KBM-7 (cell line): ENCODE measurements at regions not wholly inside any gene's neighbourhood (a gene's known extent, or its start where the extent isn't known, plus 50 kb on each side); places are given as distances from the start of the nearest gene placed in this dataset.
"Not testable (repeated sequence)": the region's sequence is repeated elsewhere in the genome, so short reads cannot be mapped to it uniquely, and the experiment has no call there.

Experiments
- DNase-seq: peaks from one replicate; pipeline ENCODE4 v3.0.0-alpha.2; 2015
- in situ Hi-C: fragments of 300-500 bp; cut with MboI; formaldehyde crosslinking; loops from 2 replicates; pipeline ENCODE4 v1.14.3; 2020; ENCODE audit warnings: low sequenced_read_pairs, low pct_unique_long_range_greater_than_20kb, mixed read lengths

GRCh38 chr3:28122227-28122626 is 119.2 kb upstream of the CMC1 start:
- DNase-seq: no peak
- in situ Hi-C loops: no loop called here

- DNase-seq: no peak
- in situ Hi-C loops: no loop called here
Observed at GRCh38 chr3:28124882-28125281, 116.5 kb upstream of the CMC1 start.

- in situ Hi-C loops: no loop called here
Observed at GRCh38 chr3:28125342-28125741, 116.1 kb upstream of the CMC1 start.

GRCh38 chr3:28130836-28131235 is 110.6 kb upstream of the CMC1 start:
- in situ Hi-C loops: no loop called here
- DNase-seq: no peak

More at GRCh38 chr3:28125342-28125741, 116.1 kb upstream of the CMC1 start:
- DNase-seq: no peak

- DNase-seq: no peak
- in situ Hi-C loops: no loop called here
Observed at GRCh38 chr3:28132941-28133340, 108.5 kb upstream of the CMC1 start.

GRCh38 chr3:28134198-28134597 is 107.2 kb upstream of the CMC1 start:
- DNase-seq: no peak
- in situ Hi-C loops: no loop called here

- in situ Hi-C loops: no loop called here
- DNase-seq: no peak
Observed at GRCh38 chr3:28134792-28135375, 106.5 kb upstream of the CMC1 start.

- no peak for DNase-seq
- in situ Hi-C loops: no loop called here
Observed at GRCh38 chr3:28136607-28137216, 104.7 kb upstream of the CMC1 start.

GRCh38 chr3:28138043-28138610 is 103.3 kb upstream of the CMC1 start:
- DNase-seq: no peak
- in situ Hi-C loops: no loop called here

- DNase-seq: no peak
- in situ Hi-C loops: no loop called here
Observed at GRCh38 chr3:28139288-28139687, 102.1 kb upstream of the CMC1 start.

GRCh38 chr3:28139967-28140634 is 101.3 kb upstream of the CMC1 start:
- in situ Hi-C loops: no loop called here
- DNase-seq: no peak

- DNase-seq: no peak
- in situ Hi-C loops: no loop called here
Observed at GRCh38 chr3:28140664-28141063, 100.8 kb upstream of the CMC1 start.

GRCh38 chr3:28149960-28150359 is 91.5 kb upstream of the CMC1 start:
- in situ Hi-C loops: no loop called here
- no peak for DNase-seq

GRCh38 chr3:28150465-28151206 is 90.8 kb upstream of the CMC1 start:
- no peak for DNase-seq
- in situ Hi-C loops: no loop called here

- in situ Hi-C loops: no loop called here
- DNase-seq: no peak
Observed at GRCh38 chr3:28151207-28151550, 90.2 kb upstream of the CMC1 start.

- in situ Hi-C loops: no loop called here
- no peak for DNase-seq
Observed at GRCh38 chr3:28151608-28152228, 89.7 kb upstream of the CMC1 start.

- DNase-seq: no peak
- in situ Hi-C loops: no loop called here
Observed at GRCh38 chr3:28155631-28156030, 85.8 kb upstream of the CMC1 start.

- DNase-seq, in situ Hi-C loops: not testable (repeated sequence)
Observed at GRCh38 chr3:28156599-28156998, 84.8 kb upstream of the CMC1 start.

- no peak for DNase-seq
- in situ Hi-C loops: no loop called here
Observed at GRCh38 chr3:28171962-28172361, 69.5 kb upstream of the CMC1 start.
